ENCODE measurements at regions not wholly inside any gene's neighbourhood (a gene's known extent, or its start where the extent isn't known, plus 50 kb on each side); places are given as distances from the start of the nearest gene placed in this dataset.

- TF ChIP-seq CTCF (IDR thresholded peaks at IDR 0.05) (no peak), POLR2A (IDR thresholded peaks at IDR 0.05) (no peak)
Observed at GRCh38 chr13:34422956-34423355, 519.1 kb upstream of the NBEA start.

Measured in heart left ventricle (tissue), 13 donors.